Stimulated activated naive CD8-positive, alpha-beta T cell treated with anti-CD3 and anti-CD28 coated beads, Interleukin-15, Interleukin-2, amounts not matched to agents 100 ng/mL and 50 ng/mL, for 24 hours (primary cell): ENCODE measurements at regions not wholly inside any gene's neighbourhood (a gene's known extent, or its start where the extent isn't known, plus 50 kb on each side); places are given as distances from the start of the nearest gene placed in this dataset.
A peak's percentile ranks its signal among the peaks of the same experiment; 100 is the strongest.

ENCODE experiments used
- H3K27ac Mint-ChIP-seq: one replicate; pipeline ENCODE4 v1.8.0; 2021; ENCODE audit warnings: mild to moderate bottlenecking, mixed read lengths
- H3K27me3 Mint-ChIP-seq: one replicate; pipeline ENCODE4 v1.8.0; 2021; ENCODE audit warnings: mixed read lengths
- H3K36me3 Mint-ChIP-seq: one replicate; pipeline ENCODE4 v1.8.0; 2021; ENCODE audit warnings: low read depth, mixed read lengths
- H3K4me1 Mint-ChIP-seq: one replicate; pipeline ENCODE4 v1.8.0; 2021; ENCODE audit warnings: low read depth, mixed read lengths
- H3K4me3 Mint-ChIP-seq: one replicate; pipeline ENCODE4 v1.8.0; 2021; ENCODE audit warnings: mild to moderate bottlenecking, mixed read lengths
- H3K9me3 Mint-ChIP-seq: one replicate; pipeline ENCODE4 v1.8.0; 2021; ENCODE audit warnings: mixed read lengths

DNA sequence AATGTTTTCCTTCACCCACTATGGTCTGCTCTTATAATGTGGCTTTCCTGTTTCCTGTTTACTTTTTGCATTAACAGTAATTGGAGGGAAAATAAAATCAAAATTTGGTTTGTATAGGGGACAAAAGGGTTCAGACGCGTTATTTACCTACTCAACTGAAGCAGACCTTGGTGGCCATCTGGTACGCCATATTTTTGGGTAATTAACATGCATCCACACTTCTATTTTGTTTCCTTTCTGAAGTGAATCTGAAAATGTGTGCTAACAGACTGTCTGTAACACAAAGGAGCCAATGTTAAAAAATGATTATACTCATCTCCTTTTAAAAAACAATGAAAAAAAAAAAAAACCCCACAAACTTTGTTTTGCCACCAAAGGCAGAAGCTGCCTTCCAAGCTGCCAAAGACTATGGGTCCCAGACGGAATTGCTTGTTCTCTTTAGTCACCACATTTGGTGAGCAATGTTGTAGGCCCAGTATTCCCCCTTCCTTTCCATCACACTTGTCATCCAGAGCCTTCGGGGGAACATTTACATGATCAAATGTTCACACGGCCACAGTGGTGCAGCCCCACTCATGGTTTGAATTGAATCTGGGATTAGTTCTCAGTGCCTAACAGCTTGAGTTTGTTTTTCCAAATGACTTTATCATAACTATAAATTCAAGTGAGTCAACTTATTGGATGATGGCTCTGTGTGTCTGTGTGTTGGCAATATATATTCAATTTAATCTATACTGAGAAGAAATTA, 323.7 kb upstream of the CD180 start:
- Mint-ChIP-seq H3K4me1 (peaks cover 22% of the 10 kb centered on the region), H3K9me3 (no peaks in the 10 kb centered on the region), H3K27ac (no peak overlapping the region), H3K27me3 (peaks cover 4% of the 10 kb centered on the region), H3K36me3 (no peaks in the 10 kb centered on the region), H3K4me3 (no peak overlapping the region)

DNA sequence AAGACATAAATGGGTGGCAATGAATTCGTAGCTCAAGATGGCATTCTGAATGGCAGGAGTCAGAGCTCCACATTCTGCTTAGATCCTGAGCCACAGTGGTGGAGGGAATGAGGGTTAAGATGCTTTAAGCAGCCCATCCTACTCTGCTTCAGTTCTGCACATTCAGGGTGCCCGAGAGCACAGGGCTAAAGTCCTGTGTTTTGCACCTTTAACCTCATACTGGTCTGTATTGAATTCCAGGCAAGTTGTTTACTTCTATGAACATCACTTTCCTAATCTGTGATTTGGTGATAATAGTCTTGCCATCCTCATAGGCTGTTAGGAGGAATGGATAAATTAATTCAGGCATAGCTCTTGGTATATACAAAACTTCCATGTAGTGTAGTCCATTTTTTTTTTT, 321.6 kb upstream of the CD180 start:
- H3K4me1 Mint-ChIP-seq: peaks cover 42% of the 10 kb centered on the region
- H3K36me3 Mint-ChIP-seq: no peaks in the 10 kb centered on the region
- H3K9me3 Mint-ChIP-seq: no peaks in the 10 kb centered on the region
- H3K4me3 Mint-ChIP-seq: no peak overlapping the region
- H3K27me3 Mint-ChIP-seq: peaks cover 4% of the 10 kb centered on the region
- H3K27ac Mint-ChIP-seq: no peak overlapping the region

DNA sequence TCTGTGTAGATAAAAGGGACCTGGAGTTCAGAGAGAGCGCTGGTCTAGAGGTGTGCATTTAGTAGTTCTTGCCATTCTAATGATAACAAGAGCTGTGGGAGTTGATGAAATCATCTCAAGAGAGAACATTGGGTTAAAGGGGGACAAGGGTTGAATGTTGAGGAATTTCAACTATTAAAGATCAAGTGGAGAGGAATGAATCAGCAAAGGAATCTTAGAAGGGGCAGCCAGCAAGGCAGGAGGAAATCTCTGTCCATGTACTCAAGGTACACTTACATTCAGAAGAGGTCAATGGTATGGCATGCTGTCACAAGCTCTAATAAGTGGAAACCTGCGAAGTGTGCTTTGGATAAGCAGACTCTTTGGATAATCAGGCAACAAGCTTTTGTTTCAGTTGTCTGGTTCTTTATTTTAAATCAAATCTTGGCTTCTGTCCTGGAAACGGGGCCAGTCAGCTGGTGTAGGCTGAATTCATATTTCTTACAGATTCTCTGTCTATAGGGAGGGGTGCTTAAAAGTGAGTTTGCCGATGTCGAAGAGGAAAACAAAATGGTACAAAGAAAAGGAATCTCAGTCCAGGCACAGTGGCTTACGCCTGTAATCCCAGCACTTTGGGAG, 320.5 kb upstream of the CD180 start:
- no peak overlapping the region for H3K27ac Mint-ChIP-seq
- H3K4me1 Mint-ChIP-seq: peaks cover 44% of the 10 kb centered on the region
- H3K36me3 Mint-ChIP-seq: no peaks in the 10 kb centered on the region

DNA sequence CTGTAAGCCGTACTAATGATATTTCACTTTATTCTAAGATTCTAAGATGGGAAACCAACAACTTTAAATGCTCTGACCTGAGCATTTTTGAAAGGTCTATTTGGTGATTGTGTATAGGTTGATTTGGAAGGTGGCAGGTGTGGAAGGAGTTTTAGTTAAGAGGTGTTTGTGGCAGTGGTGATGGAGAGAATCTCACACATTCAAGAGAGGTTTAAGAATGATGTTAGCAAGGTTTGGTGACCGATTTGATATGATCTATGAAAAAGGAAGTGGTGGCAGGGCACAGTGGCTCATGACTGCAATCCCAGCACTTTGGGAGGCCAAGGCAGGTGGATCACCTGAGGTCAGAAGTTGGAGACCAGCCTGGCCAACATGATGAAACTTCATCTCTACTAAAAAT, 319.2 kb upstream of the CD180 start:
- Mint-ChIP-seq H3K27ac (no peak overlapping the region), H3K9me3 (no peaks in the 10 kb centered on the region), H3K36me3 (no peaks in the 10 kb centered on the region), H3K4me3 (peak overlapping the region; percentile 40), H3K4me1 (peaks cover 44% of the 10 kb centered on the region), H3K27me3 (peaks cover 4% of the 10 kb centered on the region)

More for the DNA sequence above, 320.5 kb upstream of the CD180 start:
- Mint-ChIP-seq H3K4me3 (no peak overlapping the region), H3K27me3 (peaks cover 4% of the 10 kb centered on the region), H3K9me3 (no peaks in the 10 kb centered on the region)

DNA sequence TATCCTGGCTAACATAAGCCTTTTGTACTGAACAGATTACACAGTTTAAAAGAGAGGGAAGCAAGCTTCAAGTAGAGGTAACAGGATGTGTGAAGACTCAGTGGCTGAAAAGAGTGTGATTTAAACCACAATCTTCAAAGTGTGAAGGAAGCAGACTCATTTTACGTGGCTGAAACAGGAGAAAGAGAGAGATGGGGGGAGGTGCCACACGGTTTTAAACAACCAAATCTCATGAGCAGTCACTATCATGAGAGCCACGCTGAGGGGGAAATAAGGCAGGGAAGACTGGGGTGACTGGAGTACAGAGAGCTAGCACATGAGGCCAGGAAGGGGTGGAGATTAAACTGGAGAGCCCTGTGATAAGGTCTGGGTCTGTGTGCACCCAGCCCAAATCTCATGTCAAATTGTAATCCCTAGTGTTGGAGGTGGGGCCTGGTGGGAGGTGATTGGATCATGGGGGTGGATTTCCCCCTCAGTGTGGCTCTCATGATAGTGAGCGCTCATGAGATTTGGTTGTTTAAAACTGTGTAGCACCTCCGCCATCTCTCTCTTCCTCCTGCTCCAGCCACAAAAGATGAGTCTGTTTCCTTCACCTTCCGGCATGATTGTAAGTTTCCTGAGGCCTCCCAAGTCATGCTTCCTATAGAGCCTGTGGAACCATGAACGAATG, 318.6 kb upstream of the CD180 start:
- Mint-ChIP-seq H3K4me1 (peaks cover 48% of the 10 kb centered on the region), H3K27ac (peak overlapping the region; percentile 53), H3K27me3 (peaks cover 4% of the 10 kb centered on the region), H3K36me3 (no peaks in the 10 kb centered on the region), H3K9me3 (no peaks in the 10 kb centered on the region), H3K4me3 (peak overlapping the region; percentile 40)

DNA sequence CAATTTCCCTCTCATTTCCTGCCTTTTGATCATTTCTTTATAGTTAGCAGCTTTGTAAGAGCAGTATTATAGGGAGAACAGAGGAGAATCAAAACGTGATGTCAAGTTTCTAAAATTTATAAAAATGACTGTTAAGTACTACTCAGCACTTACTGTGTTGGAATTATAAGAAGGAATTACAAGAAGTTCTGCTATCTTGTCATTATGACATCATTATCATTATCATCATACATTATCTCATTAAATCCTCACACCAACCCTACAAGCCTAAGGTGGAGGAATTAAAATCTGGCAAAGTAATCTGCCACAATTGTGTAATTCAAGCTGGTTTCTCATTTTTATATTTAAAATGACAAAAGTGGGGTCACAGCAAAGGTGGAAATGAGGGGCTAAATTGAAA, 316.2 kb upstream of the CD180 start:
- Mint-ChIP-seq H3K36me3 (no peaks in the 10 kb centered on the region), H3K9me3 (no peaks in the 10 kb centered on the region), H3K27me3 (peaks cover 4% of the 10 kb centered on the region), H3K4me3 (no peak overlapping the region), H3K27ac (no peak overlapping the region), H3K4me1 (peaks cover 47% of the 10 kb centered on the region)

DNA sequence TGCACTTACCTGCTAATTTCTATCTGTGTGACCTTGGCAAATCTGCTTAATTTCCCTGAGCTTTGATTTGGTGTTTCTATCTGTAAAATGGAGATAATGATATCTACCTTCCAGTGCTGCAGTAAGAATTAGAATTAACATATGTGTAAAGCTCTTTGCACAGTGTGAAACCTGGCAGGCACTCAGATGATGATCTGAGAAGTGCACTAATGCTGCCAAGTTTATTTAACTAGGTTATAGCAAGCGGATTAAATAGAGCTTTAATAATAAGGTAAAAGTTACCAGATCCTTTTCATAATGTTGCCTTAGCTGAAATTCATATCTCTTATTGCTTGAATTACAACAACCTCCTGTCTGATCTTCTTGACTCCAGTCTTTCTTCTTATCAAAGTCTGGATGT, 315.3 kb upstream of the CD180 start:
- Mint-ChIP-seq H3K27me3 (peaks cover 3% of the 10 kb centered on the region), H3K27ac (no peak overlapping the region), H3K9me3 (no peaks in the 10 kb centered on the region), H3K4me3 (no peak overlapping the region), H3K36me3 (no peaks in the 10 kb centered on the region), H3K4me1 (peaks cover 47% of the 10 kb centered on the region)

DNA sequence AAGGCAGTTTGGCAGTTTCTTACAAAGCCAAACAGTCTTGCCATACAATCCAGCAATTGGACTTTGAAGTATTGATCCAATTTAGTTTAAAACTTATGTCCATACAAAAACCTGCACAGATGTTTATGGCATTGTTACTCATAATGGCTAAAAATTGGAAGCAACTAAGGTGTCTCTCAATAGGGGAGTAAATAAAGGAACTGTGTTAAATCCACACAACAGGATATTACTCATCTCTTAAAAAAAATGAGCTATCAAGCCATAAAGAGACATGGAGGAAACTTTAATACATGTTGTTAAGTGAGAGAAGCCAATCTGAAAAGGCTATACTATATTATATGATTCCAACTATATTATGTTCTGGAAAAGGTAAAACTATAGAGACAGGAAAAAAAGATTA, 313.6 kb upstream of the CD180 start:
- Mint-ChIP-seq H3K4me1 (peaks cover 34% of the 10 kb centered on the region), H3K27ac (no peak overlapping the region), H3K9me3 (no peaks in the 10 kb centered on the region), H3K36me3 (no peaks in the 10 kb centered on the region), H3K4me3 (no peak overlapping the region), H3K27me3 (no peaks in the 10 kb centered on the region)

DNA sequence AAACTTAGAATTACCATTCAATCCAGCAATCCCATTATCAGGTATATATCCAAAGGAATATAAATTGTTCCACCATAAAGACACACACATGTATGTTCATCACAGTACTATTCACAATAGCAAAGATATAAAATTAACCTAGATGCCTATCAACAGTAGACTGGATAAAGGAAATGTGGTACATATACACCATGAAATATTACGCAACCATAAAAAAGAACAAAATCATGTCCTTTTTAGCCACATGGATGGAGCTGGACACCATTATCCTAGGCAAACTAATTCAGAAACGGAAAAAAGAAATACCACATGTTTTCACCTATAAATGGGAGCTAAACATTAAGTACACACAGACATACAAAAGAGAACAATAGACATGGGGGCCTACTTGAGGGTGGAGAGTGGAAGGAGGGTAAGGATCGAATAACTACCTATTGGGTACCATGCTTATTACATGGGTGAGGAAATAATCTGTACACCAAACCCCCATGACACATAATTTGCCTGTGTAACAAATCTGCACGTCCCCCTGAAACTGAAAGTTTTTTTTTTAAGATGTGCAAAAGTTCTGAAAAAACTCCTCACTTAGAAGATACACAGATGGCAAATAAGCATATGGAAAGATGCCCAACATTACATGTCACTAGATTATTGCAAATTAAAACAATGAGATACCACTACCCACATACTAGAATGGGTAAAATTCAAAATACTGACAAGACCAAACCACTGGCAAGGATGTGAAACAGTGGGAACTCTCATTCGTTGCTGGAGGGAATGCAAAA, 313.0 kb upstream of the CD180 start:
- H3K36me3 Mint-ChIP-seq: no peaks in the 10 kb centered on the region
- no peak overlapping the region for H3K4me3 Mint-ChIP-seq
- H3K27me3 Mint-ChIP-seq: peaks cover 2% of the 10 kb centered on the region
- H3K9me3 Mint-ChIP-seq: no peaks in the 10 kb centered on the region
- H3K27ac Mint-ChIP-seq: no peak overlapping the region
- H3K4me1 Mint-ChIP-seq: peaks cover 27% of the 10 kb centered on the region

DNA sequence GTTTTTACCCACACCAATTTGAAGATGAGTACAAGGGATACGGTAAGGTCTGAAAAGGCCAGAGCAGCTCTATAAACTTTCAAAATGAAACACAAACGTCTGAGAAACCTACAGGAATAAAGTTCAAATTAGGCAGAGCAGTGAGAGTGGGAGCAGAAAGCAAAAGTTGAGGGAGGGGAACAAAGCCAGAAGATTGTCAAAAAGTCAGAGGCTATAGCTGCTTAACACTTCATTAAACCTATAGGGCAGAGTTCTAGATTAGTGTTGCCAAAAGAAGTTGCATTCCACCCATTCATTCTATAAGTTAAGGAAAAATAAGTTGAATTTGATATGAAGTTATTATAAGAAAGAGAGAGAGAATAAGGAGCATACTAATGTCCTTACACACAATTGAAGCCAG, 309.6 kb upstream of the CD180 start:
- peaks cover 4% of the 10 kb centered on the region for H3K27me3 Mint-ChIP-seq
- H3K36me3 Mint-ChIP-seq: no peaks in the 10 kb centered on the region
- H3K27ac Mint-ChIP-seq: no peak overlapping the region

DNA sequence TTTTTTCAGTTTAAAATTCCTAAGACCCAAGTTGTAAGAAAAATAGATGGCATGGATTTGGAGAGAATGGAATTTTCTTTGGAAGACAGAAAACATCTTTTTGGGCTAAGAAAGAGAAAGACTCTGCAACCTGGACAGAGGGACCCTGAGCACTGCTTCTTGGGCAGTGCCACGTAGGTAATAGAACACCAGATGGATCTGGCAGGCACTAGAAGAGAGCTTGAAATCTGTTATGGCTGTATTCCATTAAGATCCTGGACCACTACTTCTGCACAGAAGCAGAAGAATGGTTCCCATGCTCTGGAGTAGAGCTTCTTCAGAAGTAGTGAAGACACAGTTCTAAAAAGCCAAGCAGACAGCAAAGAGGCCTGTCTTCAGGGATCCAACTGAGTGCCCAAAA, 306.4 kb upstream of the CD180 start:
- no peak overlapping the region for H3K4me3 Mint-ChIP-seq
- H3K27me3 Mint-ChIP-seq: peaks cover 4% of the 10 kb centered on the region
- H3K9me3 Mint-ChIP-seq: peaks cover 9% of the 10 kb centered on the region
- no peak overlapping the region for H3K27ac Mint-ChIP-seq
- H3K4me1 Mint-ChIP-seq: no peaks in the 10 kb centered on the region
- H3K36me3 Mint-ChIP-seq: peaks cover 5% of the 10 kb centered on the region

More for the DNA sequence above, 309.6 kb upstream of the CD180 start:
- H3K4me3 Mint-ChIP-seq: no peak overlapping the region
- H3K4me1 Mint-ChIP-seq: peaks cover 13% of the 10 kb centered on the region
- H3K9me3 Mint-ChIP-seq: no peaks in the 10 kb centered on the region

DNA sequence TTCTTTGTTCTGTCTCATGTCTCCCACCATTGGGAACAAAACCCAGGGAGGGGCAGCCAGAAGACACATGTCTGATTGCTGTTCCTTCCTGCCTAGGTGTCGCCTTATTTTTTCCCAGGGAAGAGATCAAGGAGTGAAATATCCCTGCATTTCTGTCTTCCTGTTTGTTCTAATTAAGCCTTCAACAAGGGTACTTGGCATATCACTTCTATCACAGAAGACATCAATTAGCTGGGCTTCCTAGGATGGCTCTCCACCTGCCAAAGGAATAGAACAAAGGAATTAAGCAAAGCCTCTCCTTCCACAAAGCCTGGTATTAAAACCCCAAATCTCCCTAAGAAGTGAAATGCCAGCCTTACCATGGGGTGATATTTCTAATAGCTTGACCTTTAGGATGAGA, 299.5 kb upstream of the CD180 start:
- no peaks in the 10 kb centered on the region for H3K4me1 Mint-ChIP-seq
- no peaks in the 10 kb centered on the region for H3K27me3 Mint-ChIP-seq
- H3K36me3 Mint-ChIP-seq: peaks cover 5% of the 10 kb centered on the region
- no peak overlapping the region for H3K4me3 Mint-ChIP-seq
- H3K27ac Mint-ChIP-seq: no peak overlapping the region
- H3K9me3 Mint-ChIP-seq: peaks cover 9% of the 10 kb centered on the region

DNA sequence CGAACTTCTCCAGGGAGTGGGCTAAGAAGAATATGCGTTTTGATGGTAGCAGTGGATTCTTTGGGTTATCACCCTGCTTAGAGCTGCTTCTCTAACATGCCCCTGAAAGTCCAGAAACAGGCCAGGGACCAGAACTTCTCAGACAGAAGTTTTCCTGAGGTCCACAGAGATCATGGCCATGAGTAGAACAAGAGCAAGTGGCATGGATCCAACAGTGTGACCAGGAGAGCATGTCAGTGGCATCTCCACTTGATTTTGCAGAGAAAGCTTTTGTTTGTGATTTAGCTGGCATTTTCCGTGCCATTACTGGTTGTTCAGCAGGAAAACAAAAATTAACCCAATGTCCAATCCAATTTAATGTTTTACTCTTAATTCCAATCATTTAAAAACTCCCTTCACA, 298.5 kb upstream of the CD180 start:
- Mint-ChIP-seq H3K36me3 (no peaks in the 10 kb centered on the region), H3K27ac (no peak overlapping the region)

DNA sequence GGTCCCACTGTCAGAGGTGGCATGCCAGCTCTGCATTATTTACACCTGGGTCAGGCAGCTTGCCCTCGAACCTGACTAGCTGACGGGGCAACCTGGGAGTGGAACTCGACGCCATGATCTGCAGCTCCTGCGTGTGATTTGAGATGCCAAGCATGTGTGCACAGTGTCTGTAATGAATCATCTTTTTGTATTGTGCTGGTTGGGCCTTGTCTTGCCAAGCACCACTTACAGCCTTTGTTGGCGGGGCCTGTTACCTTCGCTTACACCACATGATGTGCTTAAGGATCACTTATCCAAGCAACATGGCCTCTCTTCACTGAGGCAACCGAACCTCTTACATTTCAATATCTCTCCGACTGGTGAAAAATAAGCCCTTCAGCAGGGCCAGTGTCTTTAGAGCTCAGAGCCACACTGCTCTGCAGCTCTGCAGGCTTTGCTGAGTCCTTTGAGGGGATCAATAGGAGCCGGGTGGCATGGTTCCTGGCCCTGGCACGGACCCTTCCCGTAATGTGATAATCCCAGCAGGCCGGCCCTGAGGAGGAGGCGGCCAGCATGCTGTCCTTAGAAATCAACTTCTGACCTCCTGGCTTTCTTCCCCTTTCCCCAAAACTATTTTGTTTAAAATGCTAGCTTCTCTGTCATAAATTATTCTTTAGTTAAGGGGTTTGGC, 297.7 kb upstream of the CD180 start:
- Mint-ChIP-seq H3K36me3 (no peaks in the 10 kb centered on the region), H3K4me1 (no peaks in the 10 kb centered on the region), H3K9me3 (peaks cover 1% of the 10 kb centered on the region), H3K27ac (no peak overlapping the region), H3K4me3 (no peak overlapping the region), H3K27me3 (no peaks in the 10 kb centered on the region)

More for the DNA sequence above, 298.5 kb upstream of the CD180 start:
- Mint-ChIP-seq H3K4me1 (no peaks in the 10 kb centered on the region), H3K4me3 (no peak overlapping the region), H3K9me3 (peaks cover 5% of the 10 kb centered on the region), H3K27me3 (no peaks in the 10 kb centered on the region)
